SJSA1 (cell line): ENCODE measurements at regions not wholly inside any gene's neighbourhood (a gene's known extent, or its start where the extent isn't known, plus 50 kb on each side); places are given as distances from the start of the nearest gene placed in this dataset.

Experiments used
- DNase-seq, 2 experiments: peaks; one replicate each; pipeline ENCODE4 v3.0.0-alpha.2; 2015 to 2020; ENCODE audit warnings: low spot score in 2 of 2, low read depth in 1 of 2
- H3K27ac ChIP-seq: fragments of 250-450 bp; sonication (Bioruptor Pico); 2 replicates; pipeline ENCODE4 v1.5.1; 2020; ENCODE audit warnings: mild to moderate bottlenecking, moderate library complexity
- H3K27me3 ChIP-seq: fragments of 250-450 bp; sonication (Bioruptor Pico); replicated peaks from 2 replicates; pipeline ENCODE4 v1.5.1; 2020; ENCODE audit warnings: mild to moderate bottlenecking, moderate library complexity
- H3K36me3 ChIP-seq: fragments of 250-450 bp; sonication (Bioruptor Pico); 2 replicates; pipeline ENCODE4 v1.5.1; 2020; ENCODE audit warnings: mild to moderate bottlenecking
- H3K4me1 ChIP-seq: fragments of 250-450 bp; sonication (Bioruptor Pico); replicated peaks from 2 replicates; pipeline ENCODE4 v1.6.1; 2021; ENCODE audit warnings: mild to moderate bottlenecking
- H3K4me3 ChIP-seq: fragments of 250-450 bp; sonication (Bioruptor Pico); 2 replicates; pipeline ENCODE4 v1.5.1; 2020; ENCODE audit warnings: mild to moderate bottlenecking
- H3K9me3 ChIP-seq: fragments of 250-450 bp; sonication (Bioruptor Pico); replicated peaks from 2 replicates; pipeline ENCODE4 v1.5.1; 2020; ENCODE audit warnings: mild to moderate bottlenecking

DNA sequence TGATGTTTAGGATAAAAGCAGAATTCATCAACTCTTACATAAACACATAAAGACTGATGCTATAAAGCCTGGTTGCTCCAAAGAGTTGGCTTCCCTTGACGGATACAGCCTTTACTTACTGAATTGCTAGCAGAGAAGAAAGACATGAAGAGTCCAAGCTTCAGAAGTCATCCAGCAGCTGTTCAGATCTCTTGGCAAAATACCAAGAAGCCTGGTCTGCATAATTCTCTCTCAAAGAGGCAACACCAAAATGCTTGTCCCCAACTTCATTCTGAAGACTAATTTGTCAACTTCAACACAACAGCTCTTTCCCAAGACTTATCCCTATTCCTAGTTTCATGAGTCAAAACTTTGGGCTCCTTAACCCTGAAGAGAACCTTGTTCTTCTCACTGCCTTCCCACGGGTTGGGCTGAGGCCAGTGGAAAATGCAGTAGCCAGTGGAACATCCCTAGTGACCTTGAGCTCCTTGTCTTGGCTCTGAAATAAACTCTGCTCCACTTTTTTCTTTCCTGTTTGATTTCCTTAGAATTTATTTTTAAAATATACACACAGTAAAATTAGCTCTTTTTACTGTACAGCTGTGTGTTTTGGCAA, 119.2 kb upstream of the THBS1 start:
- DNase-seq: no peak

DNA sequence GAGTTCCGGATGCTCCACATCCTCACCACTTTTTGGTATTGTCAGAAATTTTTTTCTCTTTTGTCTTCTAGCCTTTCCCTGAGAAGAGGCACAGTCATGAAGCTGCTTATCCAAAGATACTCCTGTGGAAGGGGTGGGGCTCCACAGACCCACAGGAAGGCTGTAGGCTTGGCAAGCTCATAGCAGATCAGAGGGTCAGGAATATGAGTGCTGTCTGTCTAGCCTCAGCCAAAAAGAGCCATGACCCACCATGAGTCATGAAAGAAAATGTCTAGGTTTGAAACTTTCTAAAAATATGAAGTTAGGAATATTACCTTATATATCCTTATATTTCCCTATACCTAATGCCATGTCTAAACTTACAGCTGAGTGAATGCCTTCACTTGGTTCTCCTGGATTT, 118.2 kb upstream of the THBS1 start:
- no peak for DNase-seq
- Histone ChIP-seq H3K27ac (no peak overlapping the region), H3K27me3 (no peaks in the 10 kb centered on the region), H3K36me3 (no peaks in the 10 kb centered on the region), H3K9me3 (peaks cover 6% of the 10 kb centered on the region; the same call in 1 of the 2 replicates), H3K4me3 (no peak overlapping the region), H3K4me1 (no peaks in the 10 kb centered on the region)

More for the DNA sequence above, 119.2 kb upstream of the THBS1 start:
- H3K9me3 ChIP-seq: peaks cover 6% of the 10 kb centered on the region; the same call in 1 of the 2 replicates
- no peak overlapping the region for H3K27ac ChIP-seq
- H3K27me3 ChIP-seq: no peaks in the 10 kb centered on the region
- H3K36me3 ChIP-seq: no peaks in the 10 kb centered on the region
- no peaks in the 10 kb centered on the region for H3K4me1 ChIP-seq
- H3K4me3 ChIP-seq: no peak overlapping the region

DNA sequence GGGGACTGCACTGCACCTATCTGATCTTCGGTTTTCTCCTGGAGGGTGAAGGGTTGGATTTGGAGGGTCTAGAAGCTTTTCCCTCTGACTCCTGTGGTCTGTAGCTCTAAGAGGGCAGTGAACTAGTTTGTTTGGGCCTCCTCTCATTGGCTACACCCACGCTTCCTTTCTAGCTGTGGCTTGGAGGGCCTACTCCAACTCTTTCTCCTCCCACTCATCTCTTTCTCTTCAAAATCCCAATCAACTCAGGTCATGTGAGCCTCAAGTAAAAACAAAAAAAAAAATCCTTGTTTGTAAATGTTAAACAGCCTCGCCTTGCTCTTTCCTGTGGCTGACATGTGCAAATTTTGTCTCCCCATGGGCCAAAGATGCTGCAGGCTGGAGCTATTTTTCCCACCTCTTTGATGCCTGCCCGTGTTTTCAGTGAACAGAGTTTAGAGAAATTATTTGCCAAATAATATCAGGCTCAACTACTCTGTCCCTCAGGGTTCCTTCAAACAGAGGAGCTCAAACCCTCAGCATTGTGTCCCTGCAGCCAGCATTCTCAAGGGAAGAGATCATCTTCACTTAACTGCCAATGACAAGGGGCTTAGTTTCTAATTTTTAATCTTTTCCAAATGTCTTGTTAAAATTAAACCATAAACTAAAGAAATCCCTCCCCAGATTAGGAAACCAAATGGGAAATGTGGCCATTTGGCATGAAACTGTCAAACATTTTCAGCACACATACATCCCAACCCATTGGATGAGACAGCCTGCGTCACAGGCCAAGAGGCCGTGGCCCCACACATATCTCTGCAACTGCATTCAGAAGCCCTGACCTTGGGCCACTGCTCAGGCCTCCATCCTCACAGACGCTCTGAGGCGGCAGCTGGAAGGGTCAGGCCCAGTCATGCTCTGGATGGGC, 114.8 kb upstream of the THBS1 start:
- no peak for DNase-seq
- Histone ChIP-seq H3K36me3 (no peaks in the 10 kb centered on the region), H3K4me1 (no peaks in the 10 kb centered on the region), H3K9me3 (peaks cover 6% of the 10 kb centered on the region; the same call in 1 of the 2 replicates), H3K4me3 (no peak overlapping the region), H3K27ac (no peak overlapping the region), H3K27me3 (no peaks in the 10 kb centered on the region)

DNA sequence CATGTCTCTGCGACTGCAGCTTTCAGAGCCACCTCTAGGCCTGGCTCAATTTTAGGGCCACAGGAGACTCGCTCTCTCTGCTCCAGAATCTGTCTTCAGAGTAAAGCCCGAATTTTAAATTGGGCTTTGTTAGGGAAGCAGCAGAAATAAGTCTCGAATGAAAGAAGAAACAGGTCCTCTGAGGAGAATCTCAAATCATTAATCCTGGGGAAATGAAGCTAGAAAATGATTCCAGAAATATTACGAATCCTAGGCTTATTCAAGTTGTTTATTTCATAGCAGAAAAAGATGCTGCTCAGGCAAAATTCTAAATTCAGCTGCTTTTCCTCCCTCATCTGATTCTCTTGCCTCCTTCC, 114.2 kb upstream of the THBS1 start:
- H3K4me3 ChIP-seq: no peak overlapping the region
- peaks cover 6% of the 10 kb centered on the region; the same call in 1 of the 2 replicates for H3K9me3 ChIP-seq
- no peaks in the 10 kb centered on the region for H3K36me3 ChIP-seq
- H3K4me1 ChIP-seq: no peaks in the 10 kb centered on the region
- no peak overlapping the region for H3K27ac ChIP-seq
- no peak for DNase-seq
- no peaks in the 10 kb centered on the region for H3K27me3 ChIP-seq

DNA sequence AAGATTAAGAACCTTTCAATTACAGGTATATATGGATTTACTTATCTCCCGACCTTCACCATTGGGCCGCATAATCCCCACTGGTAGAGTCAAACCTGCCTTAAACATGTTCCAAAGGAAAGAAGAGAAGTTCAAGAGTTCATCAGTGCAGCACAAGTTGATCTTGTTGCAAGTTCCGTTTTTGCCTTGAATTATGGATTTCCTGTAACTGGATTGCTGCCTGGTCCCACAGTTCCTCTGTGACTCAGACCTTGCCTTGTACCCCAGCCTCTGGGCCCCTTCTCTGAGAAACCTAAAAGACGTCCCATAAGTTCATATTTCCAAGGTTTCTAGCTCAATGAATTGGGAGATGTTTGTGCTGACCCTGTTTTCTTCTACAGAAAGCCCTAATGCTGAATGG, 112.5 kb upstream of the THBS1 start:
- Histone ChIP-seq H3K4me1 (no peaks in the 10 kb centered on the region), H3K27me3 (no peaks in the 10 kb centered on the region), H3K4me3 (no peak overlapping the region), H3K9me3 (peaks cover 6% of the 10 kb centered on the region; the same call in 1 of the 2 replicates), H3K36me3 (no peaks in the 10 kb centered on the region), H3K27ac (no peak overlapping the region)
- no peak for DNase-seq

DNA sequence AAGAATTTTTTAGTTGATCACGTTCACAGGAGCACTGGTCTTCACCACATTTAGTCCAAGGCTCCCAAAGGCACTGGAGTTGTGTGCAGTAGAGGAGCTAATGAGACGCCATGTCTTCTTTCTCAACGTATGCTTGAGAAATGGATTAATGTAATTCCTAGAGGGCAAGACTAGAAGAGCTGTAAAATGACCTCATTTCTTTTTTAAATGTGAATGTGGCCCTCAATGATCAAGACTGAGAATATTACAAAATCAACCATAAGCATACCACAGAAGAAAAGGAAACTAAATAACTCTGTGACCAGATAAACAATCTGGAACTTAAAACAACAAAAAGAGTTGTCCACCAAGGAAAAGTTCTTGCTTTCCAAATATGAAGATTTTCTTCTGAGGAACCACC, 112.1 kb upstream of the THBS1 start:
- Histone ChIP-seq H3K9me3 (peaks cover 6% of the 10 kb centered on the region; the same call in 1 of the 2 replicates), H3K27ac (no peak overlapping the region), H3K36me3 (no peaks in the 10 kb centered on the region), H3K27me3 (no peaks in the 10 kb centered on the region), H3K4me3 (no peak overlapping the region), H3K4me1 (no peaks in the 10 kb centered on the region)
- no peak for DNase-seq

DNA sequence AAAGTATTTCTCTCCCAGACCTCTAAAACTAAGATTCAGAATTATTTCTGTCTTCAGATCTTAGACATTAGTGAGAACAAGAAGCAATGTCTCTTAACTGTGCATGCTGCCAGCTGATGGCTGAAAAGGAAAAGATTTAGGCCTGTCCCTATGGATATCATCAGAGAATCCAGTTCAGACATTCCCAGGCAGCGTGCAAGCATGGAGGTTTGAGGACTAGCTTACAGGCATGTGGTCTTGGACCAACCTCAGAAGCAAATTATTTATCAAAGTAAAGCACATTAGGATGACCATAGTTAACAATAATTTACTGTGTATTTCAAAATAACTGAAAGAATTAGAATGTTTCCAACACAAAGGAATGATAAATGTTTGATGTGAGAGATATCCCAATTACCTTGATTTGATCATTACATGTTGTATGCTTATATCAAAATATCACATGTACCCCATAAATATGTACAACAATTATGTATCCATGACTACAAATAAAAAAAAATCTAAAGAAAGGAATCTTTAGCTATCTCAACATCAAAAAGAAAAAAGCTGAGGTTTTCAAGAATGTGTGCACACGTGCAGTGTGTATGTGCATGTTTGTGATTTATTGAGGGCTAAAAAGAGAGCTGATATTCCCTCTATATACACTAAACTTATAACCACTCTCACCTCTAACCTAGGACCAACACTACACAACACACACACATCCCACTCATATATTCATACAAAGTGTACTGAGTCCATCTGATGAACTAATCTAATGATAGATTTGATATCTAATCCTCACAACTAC, 108.9 kb upstream of the THBS1 start:
- no peaks in the 10 kb centered on the region for H3K27me3 ChIP-seq
- no peaks in the 10 kb centered on the region for H3K9me3 ChIP-seq
- H3K4me3 ChIP-seq: no peak overlapping the region
- no peak overlapping the region for H3K27ac ChIP-seq
- H3K36me3 ChIP-seq: no peaks in the 10 kb centered on the region
- DNase-seq: no peak
- H3K4me1 ChIP-seq: peaks cover 7% of the 10 kb centered on the region

DNA sequence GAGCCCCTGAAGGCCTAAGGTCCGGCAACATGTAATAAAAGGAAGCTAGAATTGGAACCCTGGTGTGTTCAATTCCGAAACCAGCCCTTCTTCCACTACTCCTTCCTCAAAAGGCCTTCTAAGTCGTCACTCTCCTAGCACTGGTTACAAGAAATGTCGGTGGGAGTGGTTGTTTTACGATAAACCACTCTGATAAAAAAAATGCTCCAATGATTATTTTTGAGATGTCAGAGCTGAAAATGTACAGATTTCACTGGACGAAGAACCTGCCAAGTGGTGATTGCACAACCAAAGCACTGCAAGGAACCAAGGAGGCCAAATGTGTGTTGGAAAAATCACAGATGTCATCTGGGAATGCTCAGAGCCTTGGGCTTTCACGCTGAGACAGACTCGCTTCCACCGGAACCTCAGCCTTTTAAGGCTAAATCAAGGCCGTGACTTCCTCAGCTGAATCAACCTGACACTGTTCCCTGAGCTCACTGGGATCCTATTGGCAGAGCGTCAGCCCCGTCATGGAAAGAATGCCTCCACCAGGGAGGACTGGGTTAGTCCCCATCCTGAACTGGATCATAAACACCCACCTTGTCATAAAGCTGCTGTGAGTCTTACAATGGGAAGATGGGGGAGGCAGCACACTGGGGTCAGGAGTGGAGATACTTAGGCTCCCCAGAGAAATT, 108.1 kb upstream of the THBS1 start:
- Histone ChIP-seq H3K4me3 (no peak overlapping the region), H3K27ac (no peak overlapping the region), H3K4me1 (peaks cover 7% of the 10 kb centered on the region), H3K9me3 (no peaks in the 10 kb centered on the region), H3K36me3 (no peaks in the 10 kb centered on the region), H3K27me3 (no peaks in the 10 kb centered on the region)
- no peak for DNase-seq

DNA sequence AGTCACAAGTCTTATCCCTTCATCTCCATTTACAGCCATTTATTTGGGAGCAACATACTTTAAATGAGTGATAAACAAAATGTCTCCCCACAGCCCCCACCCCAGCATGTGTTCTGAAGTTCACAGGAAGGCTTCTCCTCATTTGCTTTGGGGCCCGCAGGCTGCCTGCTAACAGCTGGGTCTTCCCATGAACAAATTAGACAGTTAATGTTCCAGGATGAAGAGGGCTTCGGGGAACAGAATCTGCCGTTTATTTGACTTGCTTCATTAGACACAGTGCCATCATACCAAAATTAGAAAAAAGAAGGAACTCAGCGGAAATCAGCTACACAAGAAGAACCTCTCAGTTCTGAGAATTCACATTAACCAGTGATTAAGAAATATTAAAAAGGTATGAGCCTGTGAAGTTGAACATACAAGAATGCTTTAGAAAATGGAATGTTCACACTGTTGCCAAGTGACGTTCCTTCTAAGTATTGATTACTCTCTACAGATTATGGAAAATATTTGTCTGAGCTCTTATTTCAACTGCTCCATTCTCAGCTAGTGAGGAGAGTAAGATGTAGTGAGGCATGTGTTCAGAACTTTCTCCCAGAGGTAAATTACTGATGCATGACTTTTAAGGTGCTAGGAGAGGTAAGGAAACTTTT, 107.5 kb upstream of the THBS1 start:
- Histone ChIP-seq H3K27ac (no peak overlapping the region), H3K27me3 (no peaks in the 10 kb centered on the region), H3K9me3 (no peaks in the 10 kb centered on the region), H3K36me3 (no peaks in the 10 kb centered on the region), H3K4me3 (no peak overlapping the region), H3K4me1 (peaks cover 7% of the 10 kb centered on the region)
- DNase-seq: no peak

DNA sequence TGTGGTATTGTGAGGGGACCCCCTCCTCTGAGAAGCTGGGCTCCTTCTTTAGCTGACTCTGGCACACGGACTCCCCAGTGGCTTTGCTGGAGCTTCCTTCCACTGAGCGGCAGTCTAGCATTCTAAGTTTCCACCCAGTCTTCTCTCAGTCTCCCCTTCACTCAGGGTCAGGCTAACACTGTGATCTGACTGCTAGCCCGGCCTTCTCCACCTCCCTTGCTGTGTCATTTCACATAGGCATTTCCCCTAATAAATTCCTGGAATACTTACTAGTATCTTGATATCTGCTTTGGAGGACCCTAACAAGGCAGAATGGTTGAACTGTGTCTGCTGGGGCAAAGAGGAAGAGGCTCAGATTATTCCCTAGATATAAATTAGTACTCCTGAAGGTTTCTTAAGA, 106.2 kb upstream of the THBS1 start:
- H3K36me3 ChIP-seq: no peaks in the 10 kb centered on the region
- H3K4me1 ChIP-seq: peaks cover 7% of the 10 kb centered on the region
- H3K4me3 ChIP-seq: no peak overlapping the region
- H3K27me3 ChIP-seq: no peaks in the 10 kb centered on the region
- DNase-seq: no peak
- H3K9me3 ChIP-seq: no peaks in the 10 kb centered on the region
- H3K27ac ChIP-seq: no peak overlapping the region

DNA sequence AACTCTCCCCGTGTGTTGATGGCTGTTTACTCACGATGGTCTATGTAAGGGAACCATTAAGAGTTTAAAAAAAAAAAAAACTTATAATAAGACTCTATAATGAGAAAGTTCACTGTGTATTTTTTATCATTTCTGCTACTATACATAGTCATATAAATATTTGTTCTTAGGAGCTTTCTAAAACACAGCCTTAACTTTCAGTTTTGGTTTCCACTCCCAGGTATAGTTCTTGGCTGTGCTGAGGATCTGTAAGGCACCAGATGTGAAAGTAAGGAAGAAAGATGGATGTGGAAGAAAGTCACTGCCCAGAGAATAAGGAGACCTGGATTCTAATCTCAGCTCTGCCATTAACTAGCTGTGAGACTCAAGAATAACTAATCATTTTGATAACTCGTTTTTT, 101.9 kb upstream of the THBS1 start:
- no peak overlapping the region for H3K27ac ChIP-seq

DNA sequence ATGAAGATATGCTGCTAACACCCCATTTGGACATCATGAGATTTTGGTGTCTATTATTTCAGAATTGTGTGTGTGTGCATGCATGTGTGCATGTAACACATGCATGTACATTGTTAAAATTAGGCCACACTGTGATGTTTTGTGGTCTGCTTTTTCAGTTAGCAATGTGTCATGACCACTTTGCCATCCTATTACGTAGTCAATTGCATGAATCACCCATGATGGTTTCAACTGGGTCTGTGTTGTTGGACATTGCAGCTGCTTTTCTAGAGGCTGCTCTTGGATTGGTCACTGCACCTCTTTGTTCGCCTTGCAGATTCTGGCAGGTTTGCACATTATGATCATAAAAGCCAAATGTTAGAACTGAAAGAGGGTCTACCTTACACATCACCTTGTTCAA, 101.0 kb upstream of the THBS1 start:
- Histone ChIP-seq H3K4me1 (no peaks in the 10 kb centered on the region), H3K36me3 (no peaks in the 10 kb centered on the region), H3K27ac (no peak overlapping the region), H3K27me3 (no peaks in the 10 kb centered on the region), H3K4me3 (no peak overlapping the region), H3K9me3 (no peaks in the 10 kb centered on the region)
- DNase-seq: no peak

More for the DNA sequence above, 101.9 kb upstream of the THBS1 start:
- Histone ChIP-seq H3K9me3 (no peaks in the 10 kb centered on the region), H3K4me3 (no peak overlapping the region), H3K4me1 (peaks cover 7% of the 10 kb centered on the region), H3K36me3 (no peaks in the 10 kb centered on the region), H3K27me3 (no peaks in the 10 kb centered on the region)
- DNase-seq: no peak

DNA sequence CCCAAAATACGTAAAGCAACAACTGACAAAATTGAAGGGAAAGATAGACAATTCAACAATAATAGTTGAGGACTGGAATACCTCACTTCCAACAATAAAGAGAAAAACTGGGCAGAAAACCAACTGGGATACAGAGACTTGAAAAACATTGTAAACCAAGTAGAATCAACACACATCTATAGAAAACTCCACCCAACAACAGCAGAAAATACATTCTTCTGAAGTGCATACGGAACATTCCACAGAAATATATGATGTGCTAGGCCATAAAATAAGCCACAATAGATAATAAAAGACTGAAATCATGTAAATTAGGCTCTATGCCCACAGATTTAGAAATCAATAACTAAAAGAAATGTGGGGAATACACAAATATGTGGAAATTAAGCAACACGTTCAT, 98.4 kb upstream of the THBS1 start:
- H3K9me3 ChIP-seq: no peaks in the 10 kb centered on the region
- no peak for DNase-seq
- peaks cover 13% of the 10 kb centered on the region for H3K4me1 ChIP-seq
- no peaks in the 10 kb centered on the region for H3K36me3 ChIP-seq
- H3K27me3 ChIP-seq: no peaks in the 10 kb centered on the region
- no peak overlapping the region for H3K4me3 ChIP-seq
- no peak overlapping the region for H3K27ac ChIP-seq
